MCF 10A (cell line): ENCODE measurements at regions not wholly inside any gene's neighbourhood (a gene's known extent, or its start where the extent isn't known, plus 50 kb on each side); places are given as distances from the start of the nearest gene placed in this dataset.

Experiments used
- BruUV-seq: library from RNA; stranded (reverse); fragments of 400-500 nt; replicated peaks from 2 replicates; lab custom pipeline; 2021; lab: Mats Ljungman, UMichigan
- CTCF ChIA-PET: fragments of 300-600 bp; sonication (Branson Sonifier 250); formaldehyde crosslinking; extraction: SDS; loops from one replicate; lab custom pipeline; 2021; ENCODE audit warnings: antibody characterized with exemption, inconsistent platforms; lab: Yijun Ruan, JAX
- POLR2A ChIA-PET: fragments of 300-600, 350-650 bp; sonication (Branson Sonifier 250); formaldehyde crosslinking; extraction: SDS; loops from one replicate; lab custom pipeline; 2020; ENCODE audit warnings: antibody characterized with exemption, inconsistent platforms; lab: Yijun Ruan, JAX
- DNase-seq: peaks from one replicate; pipeline ENCODE4 v3.0.0-alpha.2; 2018; ENCODE audit not compliant: unreplicated experiment
- H3K27ac Mint-ChIP-seq: one replicate; pipeline ENCODE4 v1.8.0; 2022; ENCODE audit warnings: mild to moderate bottlenecking, low read depth, mixed read lengths; ENCODE audit not compliant: unreplicated experiment
- H3K27me3 Mint-ChIP-seq: one replicate; pipeline ENCODE4 v1.8.0; 2022; ENCODE audit warnings: mixed read lengths; ENCODE audit not compliant: insufficient read depth, unreplicated experiment
- H3K36me3 Mint-ChIP-seq: one replicate; pipeline ENCODE4 v1.8.0; 2022; ENCODE audit warnings: mild to moderate bottlenecking, moderate library complexity, mixed read lengths; ENCODE audit not compliant: insufficient read depth, unreplicated experiment
- H3K4me1 Mint-ChIP-seq: one replicate; pipeline ENCODE4 v1.8.0; 2022; ENCODE audit warnings: mixed read lengths; ENCODE audit not compliant: insufficient read depth, unreplicated experiment
- H3K4me3 Mint-ChIP-seq: one replicate; pipeline ENCODE4 v1.8.0; 2022; ENCODE audit warnings: mild to moderate bottlenecking, moderate library complexity, mixed read lengths; ENCODE audit not compliant: unreplicated experiment
- H3K9me3 Mint-ChIP-seq: one replicate; pipeline ENCODE4 v1.8.0; 2022; ENCODE audit warnings: mixed read lengths; ENCODE audit not compliant: unreplicated experiment
- intact Hi-C: fragments of 100-400 bp; cut with micrococcal nuclease; formaldehyde crosslinking; loops from 2 replicates; pipeline ENCODE4 v1.14.1; 2022
- TF ChIP-seq, protein P1 (sequence below): fragments of 200-600 bp; IDR thresholded peaks from one replicate; pipeline ENCODE4 v1.8.0; 2022; ENCODE audit warnings: antibody characterized with exemption, mild to moderate bottlenecking; ENCODE audit not compliant: unreplicated experiment

- Mint-ChIP-seq H3K4me3 (no peak overlapping the region), H3K27ac (no peak overlapping the region), H3K27me3 (no peaks in the 10 kb centered on the region), H3K4me1 (no peaks in the 10 kb centered on the region), H3K36me3 (peaks cover 95% of the 10 kb centered on the region), H3K9me3 (peaks cover 63% of the 10 kb centered on the region)
- CTCF ChIA-PET, result no interaction called here
- DNase-seq, result no peak
- TF ChIP-seq, protein P1, sequence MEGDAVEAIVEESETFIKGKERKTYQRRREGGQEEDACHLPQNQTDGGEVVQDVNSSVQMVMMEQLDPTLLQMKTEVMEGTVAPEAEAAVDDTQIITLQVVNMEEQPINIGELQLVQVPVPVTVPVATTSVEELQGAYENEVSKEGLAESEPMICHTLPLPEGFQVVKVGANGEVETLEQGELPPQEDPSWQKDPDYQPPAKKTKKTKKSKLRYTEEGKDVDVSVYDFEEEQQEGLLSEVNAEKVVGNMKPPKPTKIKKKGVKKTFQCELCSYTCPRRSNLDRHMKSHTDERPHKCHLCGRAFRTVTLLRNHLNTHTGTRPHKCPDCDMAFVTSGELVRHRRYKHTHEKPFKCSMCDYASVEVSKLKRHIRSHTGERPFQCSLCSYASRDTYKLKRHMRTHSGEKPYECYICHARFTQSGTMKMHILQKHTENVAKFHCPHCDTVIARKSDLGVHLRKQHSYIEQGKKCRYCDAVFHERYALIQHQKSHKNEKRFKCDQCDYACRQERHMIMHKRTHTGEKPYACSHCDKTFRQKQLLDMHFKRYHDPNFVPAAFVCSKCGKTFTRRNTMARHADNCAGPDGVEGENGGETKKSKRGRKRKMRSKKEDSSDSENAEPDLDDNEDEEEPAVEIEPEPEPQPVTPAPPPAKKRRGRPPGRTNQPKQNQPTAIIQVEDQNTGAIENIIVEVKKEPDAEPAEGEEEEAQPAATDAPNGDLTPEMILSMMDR, result no peak
- no TSS peak for BruUV-seq
- POLR2A ChIA-PET, result no interaction called here
- intact Hi-C loops, result no loop called here
Observed at GRCh38 chr15:25057574-25057973, 102.8 kb downstream of the SNRPN start.

DNA sequence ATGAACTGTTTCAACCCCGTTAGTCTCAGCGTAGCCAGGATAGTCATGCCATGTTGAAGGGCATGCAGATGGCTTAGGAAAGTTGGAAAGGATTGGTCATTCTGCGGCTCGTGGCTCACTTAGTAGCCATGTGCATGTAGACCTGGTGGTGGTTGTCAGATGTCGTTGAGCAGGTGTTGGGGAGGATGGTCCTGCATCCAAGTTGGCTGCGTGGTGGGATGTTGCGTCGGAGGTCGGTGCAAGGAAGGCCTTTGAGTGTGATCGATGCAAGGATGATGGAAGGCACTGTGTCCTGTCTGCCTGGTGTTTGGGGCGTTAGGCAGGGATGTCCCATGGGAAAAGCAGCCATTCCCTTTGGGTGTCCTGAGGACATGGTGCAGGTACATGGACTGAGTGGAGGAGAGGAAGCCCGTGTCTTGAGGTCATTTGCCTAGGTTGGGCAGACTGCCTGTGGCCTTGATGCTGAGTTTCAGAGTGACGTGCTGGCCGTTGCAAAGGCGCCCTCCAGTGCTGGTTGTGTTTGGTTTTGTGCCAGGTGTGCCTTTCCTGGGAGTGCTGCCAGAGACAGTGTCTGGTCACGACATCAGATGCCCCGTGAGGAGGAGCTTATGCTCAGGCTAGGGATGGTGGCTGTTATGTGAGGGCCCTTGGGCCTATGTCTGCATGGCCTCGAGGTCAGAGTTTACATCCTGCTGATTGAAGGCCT is 103.4 kb downstream of the SNRPN start:
- Mint-ChIP-seq H3K9me3 (peaks cover 64% of the 10 kb centered on the region), H3K27ac (no peak overlapping the region), H3K4me1 (no peaks in the 10 kb centered on the region), H3K36me3 (peaks cover 95% of the 10 kb centered on the region), H3K4me3 (no peak overlapping the region), H3K27me3 (no peaks in the 10 kb centered on the region)
- intact Hi-C loops, result no loop called here
- no TSS peak for BruUV-seq
- ChIA-PET POLR2A (no interaction called here), CTCF (no interaction called here)
- DNase-seq, result no peak
- TF ChIP-seq, protein P1, result no peak

- no peak overlapping the region for H3K27ac Mint-ChIP-seq
- H3K4me3 Mint-ChIP-seq, result no peak overlapping the region
- TF ChIP-seq, protein P1, result no peak
- peaks cover 73% of the 10 kb centered on the region for H3K9me3 Mint-ChIP-seq
- BruUV-seq, result no TSS peak
- peaks cover 97% of the 10 kb centered on the region for H3K36me3 Mint-ChIP-seq
- H3K27me3 Mint-ChIP-seq, result no peaks in the 10 kb centered on the region
- DNase-seq, result no peak
- ChIA-PET CTCF (no interaction called here), POLR2A (interaction anchor here (0.7 kb wide), 1 partner anchor 15 kb away, joined by 3 read pairs; no protein-coding TSS in a partner anchor)
- no peaks in the 10 kb centered on the region for H3K4me1 Mint-ChIP-seq
- intact Hi-C loops, result no loop called here
Observed at GRCh38 chr15:25059698-25060471, 105.1 kb downstream of the SNRPN start.

GRCh38 chr15:25060472-25060803 is 105.7 kb downstream of the SNRPN start:
- H3K36me3 Mint-ChIP-seq, result peaks cover 97% of the 10 kb centered on the region
- H3K4me3 Mint-ChIP-seq, result no peak overlapping the region
- H3K4me1 Mint-ChIP-seq, result no peaks in the 10 kb centered on the region
- DNase-seq, result no peak
- peaks cover 71% of the 10 kb centered on the region for H3K9me3 Mint-ChIP-seq
- intact Hi-C loops, result no loop called here
- no TSS peak for BruUV-seq
- POLR2A ChIA-PET, result no interaction called here
- CTCF ChIA-PET, result no interaction called here
- H3K27ac Mint-ChIP-seq, result no peak overlapping the region
- H3K27me3 Mint-ChIP-seq, result no peaks in the 10 kb centered on the region
- TF ChIP-seq, protein P1, result no peak
